ENCODE measurements at regions not wholly inside any gene's neighbourhood (a gene's known extent, or its start where the extent isn't known, plus 50 kb on each side); places are given as distances from the start of the nearest gene placed in this dataset.
A peak's percentile ranks its signal among the peaks of the same experiment; 100 is the strongest.
"Not testable (repeated sequence)": the region's sequence is repeated elsewhere in the genome, so short reads cannot be mapped to it uniquely, and the experiment has no call there.

GRCh38 chr6:85372188-85372914, 77.5 kb upstream of the NT5E start:
- H3K4me1 ChIP-seq: no peaks in the 10 kb centered on the region
- H3K4me3 ChIP-seq: no peak overlapping the region
- H3K36me3 ChIP-seq (replicated peaks): no peaks in the 10 kb centered on the region
- H3K9me3 ChIP-seq: no peaks in the 10 kb centered on the region
- H3K27me3 ChIP-seq (ENCODE audit: low read depth): no peaks in the 10 kb centered on the region
- in situ Hi-C loops (cut with MboI; ENCODE audit: low sequenced_read_pairs): no loop called here
- DNase-seq (ENCODE audit: low spot score in 2 of 2): no peak

- in situ Hi-C loops (cut with MboI; ENCODE audit: low sequenced_read_pairs): no loop called here
- no peaks in the 10 kb centered on the region for H3K4me1 ChIP-seq
- no peaks in the 10 kb centered on the region for H3K27me3 ChIP-seq (ENCODE audit: low read depth)
- no peaks in the 10 kb centered on the region for H3K9me3 ChIP-seq
- H3K36me3 ChIP-seq (replicated peaks): no peaks in the 10 kb centered on the region
- no peak for DNase-seq (ENCODE audit: low spot score in 2 of 2)
- H3K4me3 ChIP-seq: no peak overlapping the region
These were observed 81.3 kb upstream of the NT5E start for GRCh38 chr6:85368631-85369030.

GRCh38 chr6:85364344-85364743, 85.5 kb upstream of the NT5E start:
- in situ Hi-C loops (cut with MboI; ENCODE audit: low sequenced_read_pairs): no loop called here
- no peak overlapping the region for H3K4me3 ChIP-seq
- no peaks in the 10 kb centered on the region for H3K9me3 ChIP-seq
- no peaks in the 10 kb centered on the region for H3K27me3 ChIP-seq (ENCODE audit: low read depth)
- no peaks in the 10 kb centered on the region for H3K4me1 ChIP-seq
- no peaks in the 10 kb centered on the region for H3K36me3 ChIP-seq (replicated peaks)
- DNase-seq (ENCODE audit: low spot score in 2 of 2): no peak

GRCh38 chr6:85363870-85364269, 86.0 kb upstream of the NT5E start:
- Histone ChIP-seq H3K4me3 (no peak overlapping the region), H3K4me1 (no peaks in the 10 kb centered on the region), H3K27me3 (ENCODE audit: low read depth) (no peaks in the 10 kb centered on the region), H3K9me3 (no peaks in the 10 kb centered on the region), H3K36me3 (replicated peaks) (no peaks in the 10 kb centered on the region)
- in situ Hi-C loops (cut with MboI; ENCODE audit: low sequenced_read_pairs): no loop called here
- DNase-seq (ENCODE audit: low spot score in 2 of 2): no peak

- no peak overlapping the region for H3K4me3 ChIP-seq
- no peak for DNase-seq (ENCODE audit: low spot score in 2 of 2)
- in situ Hi-C loops (cut with MboI; ENCODE audit: low sequenced_read_pairs): no loop called here
These were observed 87.1 kb upstream of the NT5E start for GRCh38 chr6:85362652-85363310.

GRCh38 chr6:85361643-85362014, 88.3 kb upstream of the NT5E start:
- Histone ChIP-seq H3K27me3 (ENCODE audit: low read depth) (no peaks in the 10 kb centered on the region), H3K4me1 (no peaks in the 10 kb centered on the region), H3K36me3 (replicated peaks) (no peaks in the 10 kb centered on the region), H3K9me3 (no peaks in the 10 kb centered on the region), H3K4me3 (no peak overlapping the region)
- no peak for DNase-seq (ENCODE audit: low spot score in 2 of 2)
- in situ Hi-C loops (cut with MboI; ENCODE audit: low sequenced_read_pairs): no loop called here

More at GRCh38 chr6:85362652-85363310, 87.1 kb upstream of the NT5E start:
- no peaks in the 10 kb centered on the region for H3K27me3 ChIP-seq (ENCODE audit: low read depth)
- H3K36me3 ChIP-seq (replicated peaks): no peaks in the 10 kb centered on the region
- H3K9me3 ChIP-seq: no peaks in the 10 kb centered on the region
- no peaks in the 10 kb centered on the region for H3K4me1 ChIP-seq

GRCh38 chr6:85360794-85361642, 88.9 kb upstream of the NT5E start:
- Histone ChIP-seq H3K4me1 (no peaks in the 10 kb centered on the region), H3K27me3 (ENCODE audit: low read depth) (no peaks in the 10 kb centered on the region), H3K4me3 (no peak overlapping the region), H3K36me3 (replicated peaks) (no peaks in the 10 kb centered on the region), H3K9me3 (no peaks in the 10 kb centered on the region)
- DNase-seq (ENCODE audit: low spot score in 2 of 2): no peak
- in situ Hi-C loops (cut with MboI; ENCODE audit: low sequenced_read_pairs): no loop called here

- Histone ChIP-seq H3K4me3 (no peak overlapping the region), H3K4me1 (no peaks in the 10 kb centered on the region), H3K9me3 (no peaks in the 10 kb centered on the region), H3K27me3 (ENCODE audit: low read depth) (no peaks in the 10 kb centered on the region; the same call in 1 of the 2 replicates), H3K36me3 (replicated peaks) (no peaks in the 10 kb centered on the region)
- in situ Hi-C loops (cut with MboI; ENCODE audit: low sequenced_read_pairs): no loop called here
- no peak for DNase-seq (ENCODE audit: low spot score in 2 of 2)
These were observed 92.2 kb upstream of the NT5E start for GRCh38 chr6:85357651-85358050.

GRCh38 chr6:85356743-85357142, 93.1 kb upstream of the NT5E start:
- H3K9me3 ChIP-seq; H3K4me3 ChIP-seq; H3K36me3 ChIP-seq (replicated peaks); in situ Hi-C loops (cut with MboI; ENCODE audit: low sequenced_read_pairs); H3K27me3 ChIP-seq (ENCODE audit: low read depth); H3K4me1 ChIP-seq; DNase-seq (ENCODE audit: low spot score in 2 of 2): not testable (repeated sequence)

GRCh38 chr6:85355816-85356215, 94.1 kb upstream of the NT5E start:
- Histone ChIP-seq H3K4me3 (no peak overlapping the region), H3K9me3 (no peaks in the 10 kb centered on the region), H3K36me3 (replicated peaks) (no peaks in the 10 kb centered on the region), H3K27me3 (ENCODE audit: low read depth) (no peaks in the 10 kb centered on the region; the same call in 1 of the 2 replicates), H3K4me1 (no peaks in the 10 kb centered on the region)
- in situ Hi-C loops (cut with MboI; ENCODE audit: low sequenced_read_pairs): no loop called here
- no peak for DNase-seq (ENCODE audit: low spot score in 2 of 2)

GRCh38 chr6:85354761-85355618, 94.9 kb upstream of the NT5E start:
- in situ Hi-C loops (cut with MboI; ENCODE audit: low sequenced_read_pairs): loop anchor here (5.0 kb wide), 1 partner anchor 127 kb away; no protein-coding TSS in a partner anchor
- Histone ChIP-seq H3K4me1 (no peaks in the 10 kb centered on the region), H3K9me3 (no peaks in the 10 kb centered on the region), H3K4me3 (no peak overlapping the region), H3K27me3 (ENCODE audit: low read depth) (no peaks in the 10 kb centered on the region; the same call in 1 of the 2 replicates), H3K36me3 (replicated peaks) (no peaks in the 10 kb centered on the region)
- peak; percentile 57 to 78 for DNase-seq (ENCODE audit: low spot score in 2 of 2)

GRCh38 chr6:85353012-85353411, 96.9 kb upstream of the NT5E start:
- no peaks in the 10 kb centered on the region; the same call in 1 of the 2 replicates for H3K27me3 ChIP-seq (ENCODE audit: low read depth)
- in situ Hi-C loops (cut with MboI; ENCODE audit: low sequenced_read_pairs): loop anchor here (5.0 kb wide), 1 partner anchor 129 kb away; no protein-coding TSS in a partner anchor
- no peak for DNase-seq (ENCODE audit: low spot score in 2 of 2)
- H3K36me3 ChIP-seq (replicated peaks): no peaks in the 10 kb centered on the region
- H3K4me1 ChIP-seq: no peaks in the 10 kb centered on the region
- H3K4me3 ChIP-seq: no peak overlapping the region
- H3K9me3 ChIP-seq: no peaks in the 10 kb centered on the region

GRCh38 chr6:85348643-85349042, 101.2 kb upstream of the NT5E start:
- Histone ChIP-seq H3K36me3 (replicated peaks) (no peaks in the 10 kb centered on the region), H3K4me1 (no peaks in the 10 kb centered on the region), H3K27me3 (ENCODE audit: low read depth) (no peaks in the 10 kb centered on the region; the same call in none of the 2 replicates), H3K9me3 (no peaks in the 10 kb centered on the region), H3K4me3 (no peak overlapping the region)
- DNase-seq (ENCODE audit: low spot score in 2 of 2): no peak
- in situ Hi-C loops (cut with MboI; ENCODE audit: low sequenced_read_pairs): no loop called here
